ENCODE measurements at regions not wholly inside any gene's neighbourhood (a gene's known extent, or its start where the extent isn't known, plus 50 kb on each side); places are given as distances from the start of the nearest gene placed in this dataset.

GRCh38 chr10:57961487-57961886 lies 306.2 kb downstream of the IPMK start:
- TF ChIP-seq CTCF (IDR thresholded peaks at IDR 0.05) (no peak), ZFX (IDR thresholded peaks at IDR 0.05; ENCODE audit: borderline replicate concordance) (no peak)

Measured in 22Rv1 (cell line).